HUES6 (cell line): ENCODE measurements at regions not wholly inside any gene's neighbourhood (a gene's known extent, or its start where the extent isn't known, plus 50 kb on each side); places are given as distances from the start of the nearest gene placed in this dataset.

Source experiments
- H3K27ac ChIP-seq: 2 replicates; pipeline ENCODE4 v1.7.0; 2013; ENCODE audit warnings: low read depth, mild to moderate bottlenecking, low read length, inconsistent platforms
- H3K27me3 ChIP-seq: 2 replicates; pipeline ENCODE4 v1.6.1; 2013; ENCODE audit warnings: low read length; ENCODE audit not compliant: control insufficient read depth, insufficient read depth
- H3K36me3 ChIP-seq: 2 replicates; pipeline ENCODE4 v1.6.1; 2013; ENCODE audit warnings: low read length; ENCODE audit not compliant: control insufficient read depth, insufficient read depth
- H3K4me1 ChIP-seq: 2 replicates; pipeline ENCODE4 v1.6.1; 2013; ENCODE audit warnings: low read length; ENCODE audit not compliant: control insufficient read depth, insufficient read depth
- H3K4me3 ChIP-seq: 2 replicates; pipeline ENCODE4 v1.5.1; 2013; ENCODE audit warnings: low read depth, low read length
- H3K9ac ChIP-seq: one replicate; pipeline ENCODE4 v1.6.1; 2013; ENCODE audit warnings: mild to moderate bottlenecking, low read length
- H3K9me3 ChIP-seq: 2 replicates; pipeline ENCODE4 v1.6.1; 2013; ENCODE audit warnings: low read depth, low read length; ENCODE audit not compliant: control insufficient read depth, insufficient read depth

- no peaks in the 10 kb centered on the region for H3K27me3 ChIP-seq
- no peaks in the 10 kb centered on the region for H3K4me1 ChIP-seq
- no peaks in the 10 kb centered on the region for H3K36me3 ChIP-seq
- no peak overlapping the region for H3K27ac ChIP-seq
- no peaks in the 10 kb centered on the region for H3K9me3 ChIP-seq
- no peak overlapping the region for H3K9ac ChIP-seq
- no peak overlapping the region for H3K4me3 ChIP-seq
These were observed 99.0 kb upstream of the CPEB2 start for GRCh38 chr4:14903321-14903720.

GRCh38 chr4:14906805-14907204 lies 95.5 kb upstream of the CPEB2 start:
- Histone ChIP-seq H3K4me3 (no peak overlapping the region), H3K9ac (no peak overlapping the region), H3K36me3 (no peaks in the 10 kb centered on the region), H3K27me3 (no peaks in the 10 kb centered on the region), H3K9me3 (no peaks in the 10 kb centered on the region), H3K27ac (no peak overlapping the region), H3K4me1 (no peaks in the 10 kb centered on the region)

GRCh38 chr4:14908635-14909034 lies 93.6 kb upstream of the CPEB2 start:
- H3K27me3 ChIP-seq, result no peaks in the 10 kb centered on the region
- no peaks in the 10 kb centered on the region for H3K9me3 ChIP-seq
- H3K9ac ChIP-seq, result no peak overlapping the region
- no peaks in the 10 kb centered on the region for H3K4me1 ChIP-seq
- H3K27ac ChIP-seq, result no peak overlapping the region
- no peak overlapping the region for H3K4me3 ChIP-seq
- no peaks in the 10 kb centered on the region for H3K36me3 ChIP-seq

- H3K36me3 ChIP-seq, result no peaks in the 10 kb centered on the region
- no peaks in the 10 kb centered on the region for H3K4me1 ChIP-seq
- no peaks in the 10 kb centered on the region for H3K9me3 ChIP-seq
- no peak overlapping the region for H3K9ac ChIP-seq
- no peak overlapping the region for H3K4me3 ChIP-seq
- no peaks in the 10 kb centered on the region for H3K27me3 ChIP-seq
- no peak overlapping the region for H3K27ac ChIP-seq
These were observed 91.9 kb upstream of the CPEB2 start for GRCh38 chr4:14910411-14910810.

- Histone ChIP-seq H3K27me3 (no peaks in the 10 kb centered on the region), H3K27ac (no peak overlapping the region), H3K4me1 (no peaks in the 10 kb centered on the region), H3K9ac (no peak overlapping the region), H3K4me3 (no peak overlapping the region), H3K36me3 (no peaks in the 10 kb centered on the region), H3K9me3 (no peaks in the 10 kb centered on the region)
These were observed 89.9 kb upstream of the CPEB2 start for GRCh38 chr4:14912426-14912825.

- H3K36me3 ChIP-seq, result no peaks in the 10 kb centered on the region
- no peak overlapping the region for H3K9ac ChIP-seq
- H3K4me1 ChIP-seq, result no peaks in the 10 kb centered on the region
- H3K27me3 ChIP-seq, result no peaks in the 10 kb centered on the region
- no peaks in the 10 kb centered on the region for H3K9me3 ChIP-seq
- no peak overlapping the region for H3K27ac ChIP-seq
- H3K4me3 ChIP-seq, result no peak overlapping the region
These were observed 87.3 kb upstream of the CPEB2 start for GRCh38 chr4:14915018-14915417.

GRCh38 chr4:14916554-14917297 lies 85.6 kb upstream of the CPEB2 start:
- Histone ChIP-seq H3K9ac (no peak overlapping the region), H3K9me3 (no peaks in the 10 kb centered on the region), H3K4me1 (no peaks in the 10 kb centered on the region), H3K27me3 (no peaks in the 10 kb centered on the region), H3K4me3 (no peak overlapping the region), H3K36me3 (no peaks in the 10 kb centered on the region), H3K27ac (no peak overlapping the region)

GRCh38 chr4:14917298-14917633 lies 85.0 kb upstream of the CPEB2 start:
- Histone ChIP-seq H3K4me3 (no peak overlapping the region), H3K9ac (no peak overlapping the region), H3K4me1 (no peaks in the 10 kb centered on the region), H3K9me3 (no peaks in the 10 kb centered on the region), H3K27me3 (no peaks in the 10 kb centered on the region), H3K36me3 (no peaks in the 10 kb centered on the region), H3K27ac (no peak overlapping the region)

- Histone ChIP-seq H3K9ac (no peak overlapping the region), H3K9me3 (no peaks in the 10 kb centered on the region), H3K4me3 (no peak overlapping the region), H3K4me1 (no peaks in the 10 kb centered on the region), H3K36me3 (no peaks in the 10 kb centered on the region), H3K27me3 (no peaks in the 10 kb centered on the region), H3K27ac (no peak overlapping the region)
These were observed 83.9 kb upstream of the CPEB2 start for GRCh38 chr4:14918336-14918735.

GRCh38 chr4:14919785-14920184 lies 82.5 kb upstream of the CPEB2 start:
- H3K27ac ChIP-seq, result no peak overlapping the region
- no peaks in the 10 kb centered on the region for H3K27me3 ChIP-seq
- H3K9ac ChIP-seq, result no peak overlapping the region
- H3K36me3 ChIP-seq, result no peaks in the 10 kb centered on the region
- H3K4me3 ChIP-seq, result no peak overlapping the region
- H3K4me1 ChIP-seq, result no peaks in the 10 kb centered on the region
- H3K9me3 ChIP-seq, result no peaks in the 10 kb centered on the region

- Histone ChIP-seq H3K9me3 (no peaks in the 10 kb centered on the region), H3K36me3 (no peaks in the 10 kb centered on the region), H3K9ac (no peak overlapping the region), H3K4me3 (no peak overlapping the region), H3K27me3 (no peaks in the 10 kb centered on the region), H3K27ac (no peak overlapping the region), H3K4me1 (no peaks in the 10 kb centered on the region)
These were observed 82.0 kb upstream of the CPEB2 start for GRCh38 chr4:14920237-14920636.
